ENCODE measurements at regions not wholly inside any gene's neighbourhood (a gene's known extent, or its start where the extent isn't known, plus 50 kb on each side); places are given as distances from the start of the nearest gene placed in this dataset.

DNA sequence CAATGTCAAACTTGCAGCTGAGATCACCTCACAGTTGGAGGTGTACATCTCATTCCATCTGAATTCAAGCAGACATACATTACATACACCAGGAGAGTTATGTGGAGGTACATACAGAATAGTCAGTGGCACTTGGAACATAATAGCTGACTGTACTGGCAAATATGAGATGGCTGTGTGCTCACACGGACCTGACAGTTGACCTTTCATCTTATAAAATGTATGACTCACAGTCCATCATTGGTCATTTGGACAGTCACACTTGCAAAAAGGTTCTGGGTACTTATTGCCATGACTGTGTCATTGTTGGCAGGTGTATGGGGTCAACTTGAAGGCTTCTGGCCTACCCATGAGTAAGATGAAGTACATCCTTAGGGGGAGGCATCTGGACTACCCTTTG, 88.6 kb upstream of the WDR1 start:
- FAIRE-seq (no peak), DNase-seq (no peak)
- Histone ChIP-seq H3K4me3 (ENCODE audit: low read length in 3 of 3) (no peak overlapping the region), H3K27me3 (ENCODE audit: control insufficient read depth, insufficient read depth, low read length) (no peaks in the 10 kb centered on the region), H3K27ac (ENCODE audit: low read depth in 2 of 2, low read length in 2 of 2) (no peak overlapping the region), H3K36me3 (ENCODE audit: control insufficient read depth in 2 of 3, insufficient read depth in 3 of 3, low read length in 3 of 3) (no peaks in the 10 kb centered on the region), H3K9ac (ENCODE audit: low read length in 3 of 3) (no peak overlapping the region), H3K9me3 (ENCODE audit: control insufficient read depth in 2 of 3, insufficient read depth in 1 of 3, low read length in 3 of 3) (no peaks in the 10 kb centered on the region), H3K4me1 (ENCODE audit: control insufficient read depth in 2 of 3, insufficient read depth in 2 of 3, low read depth in 1 of 3, low read length in 3 of 3) (no peaks in the 10 kb centered on the region)
- TF ChIP-seq CTCF (IDR thresholded peaks at IDR 0.05; ENCODE audit: borderline replicate concordance, extremely low read depth, insufficient read depth): no peak
- intact Hi-C loops (cut with DNase I): no loop called here

DNA sequence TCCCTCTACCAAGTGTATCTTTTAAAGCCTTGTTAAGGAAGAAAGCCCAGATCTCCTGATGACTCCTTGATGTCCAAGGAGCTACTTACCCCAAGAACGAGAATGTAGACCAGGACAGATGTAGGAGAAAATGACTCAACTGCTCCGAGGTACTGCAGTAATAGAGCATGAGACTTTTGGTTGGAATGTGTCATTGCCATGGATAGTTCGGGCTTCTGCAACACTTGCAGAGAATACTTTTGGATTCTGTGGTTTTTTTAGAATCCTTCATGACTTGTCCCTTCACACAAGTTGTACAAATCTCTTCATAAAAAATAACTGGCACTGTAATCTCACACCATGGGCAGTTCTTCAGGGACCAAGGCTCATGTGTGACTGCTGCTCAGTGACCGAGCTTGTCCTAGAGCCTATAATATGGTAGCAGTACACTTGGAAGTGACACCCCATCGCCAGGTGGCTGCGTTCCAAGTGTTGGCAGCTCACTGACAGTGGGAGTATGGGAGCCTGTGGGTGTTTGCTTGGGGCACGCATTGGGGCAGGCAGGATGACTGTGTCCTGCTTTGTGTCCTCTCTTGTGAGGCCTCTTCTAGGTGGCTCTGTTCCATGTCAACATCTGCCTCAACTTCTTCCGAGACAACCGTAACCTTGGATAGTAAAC, 87.9 kb upstream of the WDR1 start:
- H3K9me3 ChIP-seq (ENCODE audit: control insufficient read depth in 2 of 3, insufficient read depth in 1 of 3, low read length in 3 of 3): no peaks in the 10 kb centered on the region
- intact Hi-C loops (cut with DNase I): no loop called here
- FAIRE-seq: no peak
- no peak for TF ChIP-seq CTCF (IDR thresholded peaks at IDR 0.05; ENCODE audit: borderline replicate concordance, extremely low read depth, insufficient read depth)
- no peaks in the 10 kb centered on the region for H3K27me3 ChIP-seq (ENCODE audit: control insufficient read depth, insufficient read depth, low read length)
- no peak overlapping the region for H3K9ac ChIP-seq (ENCODE audit: low read length in 3 of 3)
- DNase-seq: no peak
- no peaks in the 10 kb centered on the region for H3K36me3 ChIP-seq (ENCODE audit: control insufficient read depth in 2 of 3, insufficient read depth in 3 of 3, low read length in 3 of 3)
- no peak overlapping the region for H3K27ac ChIP-seq (ENCODE audit: low read depth in 2 of 2, low read length in 2 of 2)
- no peaks in the 10 kb centered on the region for H3K4me1 ChIP-seq (ENCODE audit: control insufficient read depth in 2 of 3, insufficient read depth in 2 of 3, low read depth in 1 of 3, low read length in 3 of 3)
- H3K4me3 ChIP-seq (ENCODE audit: low read length in 3 of 3): no peak overlapping the region

GRCh38 chr4:10203851-10204250, 87.3 kb upstream of the WDR1 start:
- FAIRE-seq (no peak), DNase-seq (no peak)
- Histone ChIP-seq H3K9me3 (ENCODE audit: control insufficient read depth in 2 of 3, insufficient read depth in 1 of 3, low read length in 3 of 3) (no peaks in the 10 kb centered on the region), H3K36me3 (ENCODE audit: control insufficient read depth in 2 of 3, insufficient read depth in 3 of 3, low read length in 3 of 3) (no peaks in the 10 kb centered on the region), H3K27ac (ENCODE audit: low read depth in 2 of 2, low read length in 2 of 2) (no peak overlapping the region), H3K27me3 (ENCODE audit: control insufficient read depth, insufficient read depth, low read length) (no peaks in the 10 kb centered on the region), H3K4me1 (ENCODE audit: control insufficient read depth in 2 of 3, insufficient read depth in 2 of 3, low read depth in 1 of 3, low read length in 3 of 3) (no peaks in the 10 kb centered on the region), H3K9ac (ENCODE audit: low read length in 3 of 3) (no peak overlapping the region), H3K4me3 (ENCODE audit: low read length in 3 of 3) (no peak overlapping the region)
- TF ChIP-seq CTCF (IDR thresholded peaks at IDR 0.05; ENCODE audit: borderline replicate concordance, extremely low read depth, insufficient read depth): no peak
- intact Hi-C loops (cut with DNase I): no loop called here
